SU-DHL-6 (cell line): ENCODE measurements at regions not wholly inside any gene's neighbourhood (a gene's known extent, or its start where the extent isn't known, plus 50 kb on each side); places are given as distances from the start of the nearest gene placed in this dataset.

Experiments
- CTCF ChIP-seq: fragments of 200-600 bp; sonication (generic); IDR thresholded peaks from one replicate; pipeline ENCODE4 v1.5.1; 2017; ENCODE audit warnings: antibody characterized with exemption, mild to moderate bottlenecking, low read length, moderate library complexity; ENCODE audit not compliant: insufficient read depth, poor library complexity, severe bottlenecking
- EZH2phosphoT487 ChIP-seq: fragments of 200-600 bp; sonication (generic), shearing (Covaris generic); conservative IDR thresholded peaks from 2 replicates; pipeline ENCODE4 v1.6.1; 2018; ENCODE audit warnings: mild to moderate bottlenecking, antibody characterized with exemption, low read length, moderate library complexity, mixed read lengths

- TF ChIP-seq CTCF (no peak), EZH2phosphoT487 (no peak)
Observed at GRCh38 chr3:18743761-18744160, 318.6 kb upstream of the SATB1 start.
